KMS-11 (cell line): ENCODE measurements at regions not wholly inside any gene's neighbourhood (a gene's known extent, or its start where the extent isn't known, plus 50 kb on each side); places are given as distances from the start of the nearest gene placed in this dataset.

ENCODE experiments used
- H2AFZ ChIP-seq: fragments of 200-600 bp; sonication (generic); 2 replicates; pipeline ENCODE4 v1.6.1; 2016; ENCODE audit warnings: antibody characterized with exemption, mixed run types, low read depth
- H3K27ac ChIP-seq: fragments of 200-600 bp; sonication (generic); 2 replicates; pipeline ENCODE4 v1.6.1; 2016; ENCODE audit warnings: mild to moderate bottlenecking, mixed run types
- H3K27me3 ChIP-seq: fragments of 200-600 bp; sonication (generic); 2 replicates; pipeline ENCODE4 v1.6.1; 2017; ENCODE audit warnings: mild to moderate bottlenecking, low read depth, mixed run types, moderate library complexity; ENCODE audit not compliant: insufficient read depth
- H3K36me3 ChIP-seq: fragments of 200-600 bp; sonication (generic); 2 replicates; pipeline ENCODE4 v1.6.1; 2017; ENCODE audit warnings: mild to moderate bottlenecking, mixed run types; ENCODE audit not compliant: insufficient read depth
- H3K4me1 ChIP-seq: fragments of 200-600 bp; sonication (generic); 2 replicates; pipeline ENCODE4 v1.6.1; 2016; ENCODE audit warnings: mild to moderate bottlenecking, low read depth, mixed run types; ENCODE audit not compliant: poor library complexity, severe bottlenecking
- H3K4me2 ChIP-seq: fragments of 200-600 bp; sonication (generic); 2 replicates; pipeline ENCODE4 v1.7.0; 2016; ENCODE audit warnings: mild to moderate bottlenecking, mixed run types
- H3K4me3 ChIP-seq: fragments of 200-600 bp; sonication (generic); IDR thresholded peaks from 2 replicates; pipeline ENCODE4 v1.6.1; 2017; ENCODE audit warnings: low read depth, low read length, mixed read lengths; ENCODE audit not compliant: insufficient read depth
- H3K79me2 ChIP-seq: fragments of 200-600 bp; sonication (generic); 2 replicates; pipeline ENCODE4 v1.6.1; 2016; ENCODE audit warnings: low read depth, mixed run types; ENCODE audit not compliant: insufficient read depth
- H3K9ac ChIP-seq: fragments of 200-600 bp; sonication (generic); 2 replicates; pipeline ENCODE4 v1.6.1; 2016; ENCODE audit warnings: mild to moderate bottlenecking, mixed run types
- H4K20me1 ChIP-seq: fragments of 200-600 bp; sonication (generic); 2 replicates; pipeline ENCODE4 v1.6.1; 2016; ENCODE audit warnings: mild to moderate bottlenecking, mixed run types; ENCODE audit not compliant: insufficient read depth
- CTCF ChIP-seq: fragments of 200-600 bp; sonication (generic); conservative IDR thresholded peaks from 2 replicates; pipeline ENCODE4 v1.6.1; 2017; ENCODE audit warnings: low read depth, mild to moderate bottlenecking, antibody characterized with exemption, low read length, moderate library complexity, mixed read lengths

GRCh38 chr14:104274806-104275205 is 136.4 kb downstream of the KIF26A start:
- no peaks in the 10 kb centered on the region for H3K79me2 ChIP-seq

GRCh38 chr14:104277416-104278213 is 139.2 kb downstream of the KIF26A start:
- no peak for TF ChIP-seq CTCF
- peaks cover 3% of the 10 kb centered on the region; the same call in 1 of the 2 replicates for H3K27me3 ChIP-seq
- H3K36me3 ChIP-seq, result no peaks in the 10 kb centered on the region
- H4K20me1 ChIP-seq, result no peaks in the 10 kb centered on the region
- no peak overlapping the region for H2AFZ ChIP-seq
- no peak overlapping the region for H3K4me3 ChIP-seq
- H3K27ac ChIP-seq, result no peak overlapping the region
- no peak overlapping the region for H3K4me2 ChIP-seq
- no peak overlapping the region for H3K9ac ChIP-seq
- H3K79me2 ChIP-seq, result no peaks in the 10 kb centered on the region
- no peaks in the 10 kb centered on the region for H3K4me1 ChIP-seq

More at GRCh38 chr14:104274806-104275205, 136.4 kb downstream of the KIF26A start:
- Histone ChIP-seq H2AFZ (no peak overlapping the region), H3K27me3 (peaks cover 3% of the 10 kb centered on the region; the same call in 1 of the 2 replicates), H3K4me3 (no peak overlapping the region), H4K20me1 (no peaks in the 10 kb centered on the region), H3K9ac (no peak overlapping the region), H3K4me1 (no peaks in the 10 kb centered on the region), H3K27ac (no peak overlapping the region), H3K4me2 (no peak overlapping the region), H3K36me3 (no peaks in the 10 kb centered on the region)
- TF ChIP-seq CTCF, result no peak

GRCh38 chr14:104278214-104278534 is 139.8 kb downstream of the KIF26A start:
- Histone ChIP-seq H3K27me3 (peaks cover 3% of the 10 kb centered on the region; the same call in 1 of the 2 replicates), H3K9ac (no peak overlapping the region), H3K4me2 (no peak overlapping the region), H2AFZ (no peak overlapping the region), H3K79me2 (no peaks in the 10 kb centered on the region), H3K36me3 (no peaks in the 10 kb centered on the region), H3K27ac (no peak overlapping the region), H3K4me1 (no peaks in the 10 kb centered on the region), H4K20me1 (no peaks in the 10 kb centered on the region), H3K4me3 (no peak overlapping the region)
- no peak for TF ChIP-seq CTCF

GRCh38 chr14:104280085-104280901 is 141.9 kb downstream of the KIF26A start:
- TF ChIP-seq CTCF, result no peak
- Histone ChIP-seq H3K4me3 (no peak overlapping the region), H4K20me1 (no peaks in the 10 kb centered on the region), H3K9ac (no peak overlapping the region), H3K27ac (no peak overlapping the region), H3K4me1 (no peaks in the 10 kb centered on the region), H3K36me3 (no peaks in the 10 kb centered on the region), H3K27me3 (peaks cover 3% of the 10 kb centered on the region; the same call in 1 of the 2 replicates), H3K4me2 (no peak overlapping the region), H2AFZ (no peak overlapping the region), H3K79me2 (no peaks in the 10 kb centered on the region)
